KMS-11 (cell line): ENCODE measurements at regions not wholly inside any gene's neighbourhood (a gene's known extent, or its start where the extent isn't known, plus 50 kb on each side); places are given as distances from the start of the nearest gene placed in this dataset.
"Not testable (repeated sequence)": the region's sequence is repeated elsewhere in the genome, so short reads cannot be mapped to it uniquely, and the experiment has no call there.

Experiments used
- H2AFZ ChIP-seq: fragments of 200-600 bp; sonication (generic); 2 replicates; pipeline ENCODE4 v1.6.1; 2016; ENCODE audit warnings: antibody characterized with exemption, mixed run types, low read depth
- H3K27ac ChIP-seq: fragments of 200-600 bp; sonication (generic); 2 replicates; pipeline ENCODE4 v1.6.1; 2016; ENCODE audit warnings: mild to moderate bottlenecking, mixed run types
- H3K27me3 ChIP-seq: fragments of 200-600 bp; sonication (generic); 2 replicates; pipeline ENCODE4 v1.6.1; 2017; ENCODE audit warnings: mild to moderate bottlenecking, low read depth, mixed run types, moderate library complexity; ENCODE audit not compliant: insufficient read depth
- H3K36me3 ChIP-seq: fragments of 200-600 bp; sonication (generic); 2 replicates; pipeline ENCODE4 v1.6.1; 2017; ENCODE audit warnings: mild to moderate bottlenecking, mixed run types; ENCODE audit not compliant: insufficient read depth
- H3K4me1 ChIP-seq: fragments of 200-600 bp; sonication (generic); 2 replicates; pipeline ENCODE4 v1.6.1; 2016; ENCODE audit warnings: mild to moderate bottlenecking, low read depth, mixed run types; ENCODE audit not compliant: poor library complexity, severe bottlenecking
- H3K4me2 ChIP-seq: fragments of 200-600 bp; sonication (generic); 2 replicates; pipeline ENCODE4 v1.7.0; 2016; ENCODE audit warnings: mild to moderate bottlenecking, mixed run types
- H3K4me3 ChIP-seq: fragments of 200-600 bp; sonication (generic); IDR thresholded peaks from 2 replicates; pipeline ENCODE4 v1.6.1; 2017; ENCODE audit warnings: low read depth, low read length, mixed read lengths; ENCODE audit not compliant: insufficient read depth
- H3K79me2 ChIP-seq: fragments of 200-600 bp; sonication (generic); 2 replicates; pipeline ENCODE4 v1.6.1; 2016; ENCODE audit warnings: low read depth, mixed run types; ENCODE audit not compliant: insufficient read depth
- H3K9ac ChIP-seq: fragments of 200-600 bp; sonication (generic); 2 replicates; pipeline ENCODE4 v1.6.1; 2016; ENCODE audit warnings: mild to moderate bottlenecking, mixed run types
- H4K20me1 ChIP-seq: fragments of 200-600 bp; sonication (generic); 2 replicates; pipeline ENCODE4 v1.6.1; 2016; ENCODE audit warnings: mild to moderate bottlenecking, mixed run types; ENCODE audit not compliant: insufficient read depth
- TF ChIP-seq, protein P1 (sequence below): fragments of 200-600 bp; sonication (generic); conservative IDR thresholded peaks from 2 replicates; pipeline ENCODE4 v1.6.1; 2017; ENCODE audit warnings: low read depth, mild to moderate bottlenecking, antibody characterized with exemption, low read length, moderate library complexity, mixed read lengths

DNA sequence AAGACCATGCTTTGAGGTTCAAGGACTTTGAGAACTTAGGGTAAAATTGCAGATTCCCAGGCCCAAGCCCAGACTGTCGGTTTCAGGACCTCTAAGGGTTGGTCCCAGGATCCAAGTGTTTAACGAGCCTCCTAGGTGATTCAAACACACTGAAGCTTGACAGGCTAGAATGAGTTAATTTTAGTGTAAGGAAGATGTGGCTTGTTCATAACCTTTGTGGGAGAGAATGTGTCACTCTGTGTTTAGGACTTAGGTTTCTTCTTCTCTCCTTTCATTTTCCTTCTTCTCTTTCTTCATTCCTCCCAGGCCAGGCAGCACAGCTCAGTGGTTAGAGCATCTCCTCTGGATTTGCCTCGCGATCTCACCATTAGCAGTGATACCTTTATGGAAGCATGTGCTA is 104.8 kb upstream of the KCNG1 start:
- Histone ChIP-seq H3K36me3 (no peaks in the 10 kb centered on the region), H3K4me2 (no peak overlapping the region), H3K27me3 (no peaks in the 10 kb centered on the region), H3K79me2 (no peaks in the 10 kb centered on the region), H2AFZ (no peak overlapping the region), H3K4me3 (no peak overlapping the region), H4K20me1 (no peaks in the 10 kb centered on the region), H3K9ac (no peak overlapping the region), H3K27ac (no peak overlapping the region), H3K4me1 (peaks cover 16% of the 10 kb centered on the region)
- TF ChIP-seq, protein P1, sequence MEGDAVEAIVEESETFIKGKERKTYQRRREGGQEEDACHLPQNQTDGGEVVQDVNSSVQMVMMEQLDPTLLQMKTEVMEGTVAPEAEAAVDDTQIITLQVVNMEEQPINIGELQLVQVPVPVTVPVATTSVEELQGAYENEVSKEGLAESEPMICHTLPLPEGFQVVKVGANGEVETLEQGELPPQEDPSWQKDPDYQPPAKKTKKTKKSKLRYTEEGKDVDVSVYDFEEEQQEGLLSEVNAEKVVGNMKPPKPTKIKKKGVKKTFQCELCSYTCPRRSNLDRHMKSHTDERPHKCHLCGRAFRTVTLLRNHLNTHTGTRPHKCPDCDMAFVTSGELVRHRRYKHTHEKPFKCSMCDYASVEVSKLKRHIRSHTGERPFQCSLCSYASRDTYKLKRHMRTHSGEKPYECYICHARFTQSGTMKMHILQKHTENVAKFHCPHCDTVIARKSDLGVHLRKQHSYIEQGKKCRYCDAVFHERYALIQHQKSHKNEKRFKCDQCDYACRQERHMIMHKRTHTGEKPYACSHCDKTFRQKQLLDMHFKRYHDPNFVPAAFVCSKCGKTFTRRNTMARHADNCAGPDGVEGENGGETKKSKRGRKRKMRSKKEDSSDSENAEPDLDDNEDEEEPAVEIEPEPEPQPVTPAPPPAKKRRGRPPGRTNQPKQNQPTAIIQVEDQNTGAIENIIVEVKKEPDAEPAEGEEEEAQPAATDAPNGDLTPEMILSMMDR = no peak

DNA sequence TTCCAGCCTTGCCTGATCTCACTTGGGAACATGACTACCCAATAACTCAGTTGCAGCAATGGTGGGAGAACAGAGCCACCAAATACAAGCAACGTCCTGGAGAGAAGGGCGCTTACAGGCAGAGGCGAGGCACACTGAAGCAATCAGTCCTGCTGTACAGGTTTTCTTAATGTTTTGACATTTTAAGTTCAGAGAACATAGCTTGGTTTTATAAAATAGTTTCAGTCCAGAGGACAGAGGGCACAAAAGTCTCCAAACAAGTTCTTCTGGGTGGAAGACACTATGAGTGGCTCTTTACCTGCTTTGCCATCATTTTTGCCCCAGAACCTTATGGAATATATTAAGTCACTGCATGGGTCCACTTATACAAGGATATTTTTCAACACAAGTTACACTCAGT is 103.4 kb upstream of the KCNG1 start:
- no peak overlapping the region for H3K4me2 ChIP-seq
- TF ChIP-seq, protein P1 = no peak
- no peak overlapping the region for H3K4me3 ChIP-seq
- no peak overlapping the region for H3K27ac ChIP-seq
- peaks cover 30% of the 10 kb centered on the region for H3K4me1 ChIP-seq
- H3K27me3 ChIP-seq = no peaks in the 10 kb centered on the region
- no peaks in the 10 kb centered on the region for H3K79me2 ChIP-seq
- no peak overlapping the region for H2AFZ ChIP-seq
- no peaks in the 10 kb centered on the region for H4K20me1 ChIP-seq
- no peaks in the 10 kb centered on the region for H3K36me3 ChIP-seq
- no peak overlapping the region for H3K9ac ChIP-seq

DNA sequence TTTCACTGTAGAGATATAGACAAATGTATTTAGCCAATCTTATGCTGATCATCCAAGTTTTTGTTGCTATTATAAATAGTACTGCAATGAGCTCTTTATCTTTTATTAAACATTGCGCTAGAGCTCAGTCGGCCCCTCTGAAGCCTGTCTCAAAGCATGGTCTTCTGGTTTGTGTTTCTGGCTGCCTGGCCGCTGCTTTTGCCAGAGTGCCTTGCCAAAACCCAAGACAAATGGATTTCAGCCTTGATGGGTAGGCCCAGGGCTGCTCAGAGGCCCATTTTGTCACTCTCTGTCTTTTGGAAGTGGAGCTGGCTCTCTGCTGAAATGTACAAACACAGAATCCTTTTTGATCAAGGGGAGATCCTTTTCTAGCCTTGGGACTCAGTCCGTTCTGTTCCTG is 102.9 kb upstream of the KCNG1 start:
- Histone ChIP-seq H3K4me2 (no peak overlapping the region), H3K9ac (no peak overlapping the region), H3K27me3 (no peaks in the 10 kb centered on the region), H3K36me3 (no peaks in the 10 kb centered on the region), H3K79me2 (no peaks in the 10 kb centered on the region), H3K4me1 (peaks cover 34% of the 10 kb centered on the region), H3K4me3 (no peak overlapping the region), H3K27ac (no peak overlapping the region), H2AFZ (no peak overlapping the region), H4K20me1 (no peaks in the 10 kb centered on the region)
- TF ChIP-seq, protein P1 = no peak

DNA sequence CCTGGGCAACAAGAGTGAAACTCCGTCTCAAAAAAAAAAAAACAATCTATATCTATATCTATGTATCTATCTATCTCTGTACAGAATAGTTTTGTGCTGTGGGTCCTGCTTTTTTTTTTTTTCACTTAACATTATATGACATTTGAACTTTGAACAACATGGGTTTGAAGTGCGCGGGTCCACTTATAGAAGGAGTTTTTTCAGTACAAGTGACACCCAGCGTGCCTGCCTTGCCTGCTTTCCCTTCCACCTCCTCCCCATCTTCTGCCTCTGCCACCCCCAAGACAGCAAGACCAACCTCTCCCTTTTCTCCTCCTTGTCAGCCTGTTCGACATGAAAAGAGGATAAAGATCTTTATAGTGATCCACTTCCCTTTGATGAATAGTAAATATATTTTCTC is 102.2 kb upstream of the KCNG1 start:
- Histone ChIP-seq H3K27me3 (no peaks in the 10 kb centered on the region), H4K20me1 (no peaks in the 10 kb centered on the region), H3K27ac (no peak overlapping the region), H3K36me3 (no peaks in the 10 kb centered on the region), H3K79me2 (no peaks in the 10 kb centered on the region), H3K9ac (no peak overlapping the region), H3K4me3 (no peak overlapping the region), H3K4me1 (peaks cover 35% of the 10 kb centered on the region), H3K4me2 (no peak overlapping the region), H2AFZ (no peak overlapping the region)
- TF ChIP-seq, protein P1 = no peak

DNA sequence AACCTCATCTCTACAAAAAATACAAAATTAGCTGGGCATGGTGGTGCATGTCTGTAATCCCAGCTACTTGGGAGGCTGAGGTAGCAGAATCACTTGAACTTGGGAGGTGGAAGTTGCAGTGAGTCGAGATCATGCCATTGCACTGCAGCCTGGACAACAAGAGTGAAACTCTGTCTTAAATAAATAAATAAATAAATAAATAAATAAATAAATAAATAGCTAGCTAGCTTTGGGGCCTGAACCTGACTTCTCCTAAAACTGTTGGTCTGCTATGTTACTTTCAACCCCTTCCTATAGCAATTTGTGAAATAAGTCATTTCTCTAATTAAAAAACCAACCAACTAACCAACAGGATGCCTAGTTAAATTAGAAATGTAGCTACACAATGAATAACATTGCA is 101.0 kb upstream of the KCNG1 start:
- not testable (repeated sequence) for H3K79me2 ChIP-seq, H3K27me3 ChIP-seq, H3K4me3 ChIP-seq, H3K36me3 ChIP-seq, H4K20me1 ChIP-seq, H3K9ac ChIP-seq, H2AFZ ChIP-seq
- Histone ChIP-seq H3K4me1 (peaks cover 35% of the 10 kb centered on the region), H3K27ac (peak overlapping the region; percentile 57; the same call in 1 of the 2 replicates), H3K4me2 (peak overlapping the region; percentile 73; the same call in 1 of the 2 replicates)
